ENCODE measurements at regions not wholly inside any gene's neighbourhood (a gene's known extent, or its start where the extent isn't known, plus 50 kb on each side); places are given as distances from the start of the nearest gene placed in this dataset.

DNA sequence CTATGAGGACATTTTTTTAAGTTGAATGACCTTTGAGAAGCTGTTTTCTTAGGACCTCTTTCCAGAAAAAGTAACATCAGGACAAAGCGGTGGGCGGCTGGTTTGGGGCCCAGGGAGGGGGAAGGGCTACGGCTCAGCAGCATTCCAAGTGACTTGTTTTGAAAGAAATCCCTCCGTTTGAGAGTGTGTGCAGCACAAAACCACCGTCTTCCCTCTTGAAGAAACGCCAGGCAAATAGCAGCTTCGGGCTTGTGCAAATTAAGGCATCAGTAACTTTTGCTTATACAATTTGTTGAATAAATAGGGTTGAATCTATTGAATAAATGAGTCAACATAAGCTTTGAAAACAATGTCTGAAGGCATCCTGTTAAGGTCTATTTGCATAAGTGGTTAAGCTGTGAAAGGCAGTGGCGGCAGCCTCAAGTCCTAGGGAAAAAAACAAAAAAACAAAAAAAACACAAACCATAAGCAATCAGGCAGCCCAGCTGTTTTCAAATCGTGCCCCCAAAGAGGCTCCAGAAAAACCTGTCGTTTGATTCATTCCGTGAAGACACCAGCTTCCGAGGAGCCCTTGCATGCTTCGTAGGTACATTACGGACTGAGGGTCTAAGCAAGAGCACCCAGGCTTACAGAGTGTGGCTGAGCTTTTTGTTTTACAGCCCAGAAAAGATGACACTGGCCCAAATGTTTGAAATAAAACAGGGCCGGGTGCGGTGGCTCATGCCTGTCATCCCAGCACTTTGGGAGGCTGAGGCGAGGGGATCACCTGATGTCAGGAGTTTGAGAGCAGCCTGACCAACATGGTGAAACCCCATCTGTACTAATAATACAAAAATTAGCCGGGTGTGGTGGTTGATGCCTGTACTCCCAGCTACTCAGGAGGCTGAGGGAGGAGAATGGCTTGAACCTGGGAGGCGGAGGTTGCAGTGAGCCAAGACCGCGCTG lies 103.7 kb downstream of the CRLF2 start:
- no peak for TF ChIP-seq CTCF (IDR thresholded peaks at IDR 0.05)
- TF ChIP-seq EP300 (IDR thresholded peaks at IDR 0.05), result no peak
- no peak for TF ChIP-seq POLR2AphosphoS5 (IDR thresholded peaks at IDR 0.05)

Data from gastroesophageal sphincter (tissue), 3 donors.